HG03575 (cell line): ENCODE measurements at regions not wholly inside any gene's neighbourhood (a gene's known extent, or its start where the extent isn't known, plus 50 kb on each side); places are given as distances from the start of the nearest gene placed in this dataset.
"Not testable (repeated sequence)": the region's sequence is repeated elsewhere in the genome, so short reads cannot be mapped to it uniquely, and the experiment has no call there.

Experiments
- ATAC-seq: cut with Tn5 transposase; IDR thresholded peaks from one replicate; pipeline ENCODE4 v1.9.1; 2021; ENCODE audit not compliant: unreplicated experiment, insufficient number of reproducible peaks, low FRiP score; ENCODE audit errors: extremely low read depth

DNA sequence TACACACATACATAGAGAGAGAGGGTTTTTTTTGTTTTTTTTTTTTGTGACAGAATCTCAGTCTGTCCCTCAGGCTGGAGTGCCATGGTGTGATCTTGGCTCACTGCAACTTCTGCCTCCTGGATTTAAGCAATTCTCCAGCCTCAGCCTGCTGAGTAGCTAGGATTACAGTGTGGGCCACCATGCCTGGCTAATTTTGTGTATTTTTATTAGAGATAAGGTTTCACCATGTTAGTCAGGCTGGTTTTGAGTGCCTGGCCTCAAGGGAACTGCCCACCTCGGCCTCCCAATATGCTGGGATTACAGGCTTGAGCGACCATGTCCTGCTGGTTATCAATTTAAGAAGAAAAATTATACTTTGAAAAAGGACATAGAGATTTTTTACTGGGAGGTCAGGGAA lies 710.6 kb downstream of the SLC6A15 start:
- no peak for ATAC-seq

DNA sequence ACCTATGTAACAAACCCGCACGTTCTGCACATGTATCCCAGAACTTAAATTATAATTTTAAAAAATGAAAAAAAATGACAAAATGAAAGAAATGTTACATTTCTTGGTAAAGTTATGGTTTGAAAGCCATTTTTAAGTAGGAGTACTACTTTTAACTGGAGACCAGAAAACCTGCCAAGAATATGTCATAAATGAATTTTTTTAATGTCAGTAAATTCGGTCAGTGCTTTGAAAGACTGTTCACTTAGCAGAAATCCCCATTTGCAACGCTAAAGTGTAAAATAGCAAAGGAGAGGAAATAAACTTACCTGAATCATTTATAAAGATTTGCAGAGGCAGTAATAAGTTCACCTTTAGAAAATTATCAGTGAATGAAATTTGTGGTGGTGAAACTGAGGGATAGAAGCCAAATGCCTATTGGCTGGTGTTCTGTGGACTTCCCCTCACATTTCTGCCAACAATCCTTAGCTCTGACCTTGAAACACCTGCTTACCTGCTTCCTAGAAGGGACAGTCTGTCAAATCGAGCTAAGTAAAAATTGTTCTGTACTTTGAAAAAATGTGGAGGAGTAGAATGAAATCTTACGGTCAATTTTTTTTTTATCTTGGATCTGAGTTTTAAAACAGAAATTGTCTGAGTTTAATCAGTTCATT lies 714.2 kb downstream of the SLC6A15 start:
- ATAC-seq = no peak

DNA sequence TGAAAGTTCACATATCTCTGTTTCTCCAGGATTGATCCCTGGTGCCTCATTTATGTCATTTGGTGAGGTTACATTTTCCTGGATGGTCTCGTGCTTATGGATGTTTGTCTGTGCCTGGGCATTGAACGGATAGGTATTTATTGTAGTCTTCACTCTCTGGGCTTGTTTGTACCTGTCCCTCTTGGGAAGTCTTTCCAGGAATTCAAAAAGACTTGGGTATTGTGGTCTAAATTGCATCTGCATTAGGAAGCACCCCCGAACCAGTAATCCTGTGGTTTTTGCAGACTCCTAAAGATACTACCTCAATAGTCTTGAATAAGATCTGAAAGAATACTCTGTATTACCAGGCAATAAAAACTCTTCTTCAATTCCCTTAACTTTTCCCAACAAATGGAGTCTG lies 720.8 kb downstream of the SLC6A15 start:
- ATAC-seq = no peak

DNA sequence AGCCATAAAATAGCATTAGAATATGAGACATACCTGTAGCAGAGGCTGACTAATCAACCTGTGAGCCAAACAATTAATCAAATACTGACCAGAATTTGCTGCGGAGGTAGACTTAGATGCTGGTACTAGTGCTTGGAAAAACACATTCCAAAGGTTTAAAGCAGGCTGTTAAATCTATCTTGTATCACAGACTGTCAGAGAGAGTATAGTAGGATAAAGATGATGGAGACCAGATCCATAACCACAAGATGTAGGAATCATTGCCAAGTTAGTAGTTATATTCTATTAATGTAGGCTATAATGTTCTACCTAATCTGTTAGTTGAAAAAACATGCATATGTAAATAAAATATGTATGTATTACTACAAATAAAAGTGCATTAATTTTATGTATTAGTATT lies 726.2 kb downstream of the SLC6A15 start:
- no peak for ATAC-seq

DNA sequence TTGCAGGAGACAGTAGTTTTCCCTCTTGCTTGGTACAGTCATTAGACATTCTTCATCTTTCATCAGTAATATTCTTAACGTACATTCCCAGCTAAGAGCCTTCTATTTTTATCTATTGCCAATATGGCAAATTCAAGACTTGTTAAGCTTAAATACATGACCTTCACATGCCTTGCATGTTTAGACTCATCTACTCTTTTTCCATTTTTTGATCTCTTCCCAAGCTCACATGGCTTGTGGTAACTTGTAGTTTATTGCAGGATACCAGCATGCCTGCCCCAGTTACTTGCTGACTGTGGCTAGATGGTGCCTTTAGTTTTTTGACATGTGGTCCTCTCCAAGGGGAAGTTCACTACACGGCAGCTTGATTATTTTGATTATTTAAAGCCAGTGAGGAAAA lies 729.0 kb downstream of the SLC6A15 start:
- no peak for ATAC-seq

DNA sequence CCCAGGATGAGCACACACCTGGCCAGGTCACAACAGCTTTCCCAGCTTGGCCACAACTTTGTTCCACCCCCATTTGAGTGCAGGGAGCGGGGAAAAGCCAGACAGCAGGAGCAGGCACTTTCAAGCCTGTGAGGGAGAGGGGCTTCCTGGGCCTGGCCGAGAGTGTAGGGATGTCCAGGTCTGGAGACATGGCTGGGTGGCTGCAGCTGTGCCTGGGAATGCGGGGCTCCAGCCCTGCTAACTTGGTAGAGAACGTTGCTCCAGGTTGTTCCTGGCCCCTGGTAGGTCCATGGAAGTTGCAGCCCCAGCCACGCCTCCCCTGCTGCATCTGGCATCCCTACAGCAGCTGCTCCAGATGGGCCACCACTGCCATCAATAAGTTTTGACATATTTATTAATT lies 738.5 kb downstream of the SLC6A15 start:
- ATAC-seq = no peak

DNA sequence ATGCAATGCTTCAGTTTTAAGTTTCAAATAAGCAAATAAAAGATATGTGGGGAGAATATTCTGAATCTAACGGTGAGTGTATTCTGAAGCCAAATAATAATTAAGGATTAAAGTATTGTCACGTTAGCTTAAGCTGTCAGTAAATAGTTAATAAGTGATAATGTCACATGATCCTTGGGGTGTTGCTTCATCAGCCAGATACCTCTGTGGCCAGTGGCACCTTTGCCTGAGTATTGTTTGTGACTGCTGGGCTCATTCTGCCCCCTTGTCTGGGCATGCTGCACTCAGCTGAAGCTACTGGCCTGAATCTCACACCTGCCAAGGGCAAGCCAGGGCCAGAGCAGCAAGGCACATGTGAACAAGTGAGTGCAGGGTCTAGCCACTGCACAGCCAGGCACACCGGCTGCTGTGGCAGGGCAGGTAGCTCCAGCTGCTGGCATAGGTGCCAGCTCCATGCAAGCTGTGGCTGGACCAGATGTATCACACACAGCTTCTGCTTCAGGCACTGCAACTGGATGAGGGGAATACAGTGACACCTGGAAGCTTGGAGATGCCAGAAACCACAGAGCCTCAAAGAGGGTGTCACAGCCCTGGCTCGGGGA lies 739.7 kb downstream of the SLC6A15 start:
- no peak for ATAC-seq

DNA sequence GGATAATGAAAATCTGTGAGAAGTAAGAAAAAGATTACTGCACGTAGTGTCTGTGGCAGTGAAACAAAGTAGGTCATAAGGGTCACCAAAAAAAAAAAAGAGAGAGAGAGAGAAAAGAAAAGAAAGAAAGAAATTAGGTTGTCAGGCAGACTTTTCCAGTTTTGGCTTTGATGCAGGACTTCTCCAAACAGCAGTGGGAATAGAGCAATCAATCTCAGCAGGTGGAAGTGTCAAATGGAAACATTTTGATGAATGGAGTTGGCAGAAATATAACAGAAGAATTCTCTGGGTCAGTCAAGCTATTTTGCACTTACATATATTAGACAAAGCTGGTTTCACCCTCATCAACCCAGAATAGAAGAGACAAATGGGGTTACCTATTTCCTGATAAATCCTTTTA lies 745.8 kb downstream of the SLC6A15 start:
- ATAC-seq = no peak

DNA sequence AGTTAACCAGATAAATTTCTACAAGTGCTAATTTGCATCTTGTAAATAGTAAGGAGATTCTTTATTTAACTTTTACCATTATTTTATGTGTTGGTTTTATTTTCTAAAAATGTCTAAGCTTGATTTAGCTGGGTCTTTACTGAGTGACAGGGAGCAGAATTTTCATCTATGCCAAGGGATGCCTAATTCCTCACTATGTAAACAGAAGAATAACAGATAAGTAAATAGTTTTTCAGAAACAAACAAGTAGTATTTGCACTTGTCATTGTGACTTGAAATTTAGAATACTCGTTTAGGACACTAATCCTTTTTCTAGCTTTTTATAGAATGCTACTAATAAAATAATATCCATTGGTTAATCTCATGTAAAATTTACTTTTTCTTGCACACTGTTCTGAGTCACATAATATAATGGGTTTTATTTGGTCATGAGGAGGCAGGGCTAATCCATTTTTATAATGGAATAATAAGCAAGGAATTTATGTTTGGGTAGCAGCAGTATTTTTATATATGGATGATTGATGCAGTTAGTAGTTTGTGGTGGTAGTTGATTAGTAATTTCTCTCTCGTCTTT lies 746.5 kb downstream of the SLC6A15 start:
- no peak for ATAC-seq

DNA sequence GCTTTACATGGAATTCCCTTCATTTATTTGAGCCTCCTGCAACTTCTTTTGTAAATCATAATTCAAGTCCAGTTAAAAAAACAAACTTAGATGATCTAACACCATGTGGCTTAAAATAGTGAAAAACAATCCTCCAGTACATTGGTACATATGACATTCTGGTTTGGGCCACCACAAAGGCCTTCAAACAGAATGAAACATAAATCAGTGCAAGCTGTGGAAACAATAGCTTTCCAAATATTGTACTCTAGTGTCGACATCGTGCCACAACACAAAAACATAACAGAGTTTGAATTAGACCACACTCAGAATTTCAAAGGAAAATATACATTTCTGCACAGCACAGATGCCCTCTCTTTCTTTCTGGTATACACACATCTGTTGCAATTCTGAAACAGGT lies 751.3 kb downstream of the SLC6A15 start:
- ATAC-seq = no peak

DNA sequence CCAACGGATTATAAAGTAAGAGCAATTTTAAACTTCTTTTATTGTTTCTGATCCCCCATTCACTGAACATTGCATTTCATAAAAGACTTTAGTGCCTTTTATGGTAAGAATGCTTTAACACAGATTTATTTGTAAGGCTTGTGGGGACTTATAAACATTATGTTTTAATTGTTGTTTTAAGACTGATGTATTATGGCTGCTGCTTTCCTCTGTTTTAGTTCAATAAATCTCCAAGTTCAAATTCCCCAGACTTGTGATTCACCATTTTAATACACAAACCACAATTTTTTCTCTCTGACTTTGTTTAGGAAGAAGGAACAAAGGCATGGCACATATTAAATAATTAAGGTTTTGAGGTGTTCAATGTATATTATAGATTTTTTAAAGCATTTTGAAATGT lies 753.3 kb downstream of the SLC6A15 start:
- no peak for ATAC-seq

DNA sequence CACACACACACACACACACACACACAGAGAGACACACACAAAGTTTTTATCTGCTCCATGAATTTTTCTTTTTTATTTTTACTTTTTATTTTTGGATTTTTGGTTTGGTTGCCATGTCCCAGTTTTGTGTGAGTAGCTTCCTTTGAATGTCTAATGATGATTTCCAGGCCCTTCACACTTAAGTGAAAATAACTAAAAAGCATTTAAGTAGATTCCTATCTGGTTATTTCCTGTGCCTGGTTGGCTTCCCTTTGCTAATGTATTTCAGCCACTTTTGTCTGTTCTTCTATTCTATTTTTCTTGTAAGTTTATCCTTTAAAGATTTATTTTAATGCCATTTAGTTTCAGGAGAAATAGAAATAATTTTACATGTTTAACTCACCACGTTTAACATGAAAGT lies 755.4 kb downstream of the SLC6A15 start:
- no peak for ATAC-seq

DNA sequence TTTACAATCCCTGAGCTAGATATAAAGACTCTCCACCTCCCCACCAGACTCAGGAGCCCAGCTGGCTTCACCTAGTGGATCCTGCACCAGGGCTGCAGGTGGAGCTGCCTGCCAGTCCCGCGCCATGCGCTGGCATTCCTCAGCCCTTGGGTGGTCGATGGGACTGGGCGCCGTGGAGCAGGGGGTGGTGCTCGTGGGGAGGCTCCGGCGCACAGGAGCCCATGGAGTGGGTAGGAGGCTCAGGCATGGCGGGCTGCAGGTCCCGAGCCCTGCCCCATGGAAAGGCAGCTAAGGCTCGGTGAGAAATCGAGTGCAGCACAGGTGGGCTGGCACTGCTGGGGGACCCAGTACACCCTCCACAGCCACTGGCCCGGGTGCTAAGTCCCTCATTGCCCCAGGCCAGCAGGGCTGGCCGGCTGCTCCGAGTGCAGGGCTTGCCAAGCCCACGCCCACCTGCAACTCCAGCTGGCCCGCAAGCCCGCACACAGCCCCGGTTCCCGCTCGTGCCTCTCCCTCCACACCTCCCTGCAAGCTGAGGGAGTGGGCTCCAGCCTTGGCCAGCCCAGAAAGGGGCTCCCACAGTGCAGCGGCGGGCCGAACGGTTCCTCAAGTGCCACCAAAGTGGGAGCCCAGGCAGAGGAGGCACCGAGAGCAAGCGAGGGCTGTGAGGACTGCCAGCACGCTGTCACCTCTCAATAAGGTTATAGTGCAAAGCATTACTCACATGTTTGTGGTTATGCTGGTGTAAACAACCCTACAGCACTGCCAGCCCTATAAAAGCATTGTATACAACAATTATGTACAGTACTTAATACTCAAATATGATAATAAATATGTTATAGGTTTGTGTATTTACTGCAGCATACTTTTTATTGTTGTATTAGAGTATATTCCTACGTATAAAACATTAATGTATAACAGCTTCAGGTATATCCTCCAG lies 757.3 kb downstream of the SLC6A15 start:
- ATAC-seq = not testable (repeated sequence)

DNA sequence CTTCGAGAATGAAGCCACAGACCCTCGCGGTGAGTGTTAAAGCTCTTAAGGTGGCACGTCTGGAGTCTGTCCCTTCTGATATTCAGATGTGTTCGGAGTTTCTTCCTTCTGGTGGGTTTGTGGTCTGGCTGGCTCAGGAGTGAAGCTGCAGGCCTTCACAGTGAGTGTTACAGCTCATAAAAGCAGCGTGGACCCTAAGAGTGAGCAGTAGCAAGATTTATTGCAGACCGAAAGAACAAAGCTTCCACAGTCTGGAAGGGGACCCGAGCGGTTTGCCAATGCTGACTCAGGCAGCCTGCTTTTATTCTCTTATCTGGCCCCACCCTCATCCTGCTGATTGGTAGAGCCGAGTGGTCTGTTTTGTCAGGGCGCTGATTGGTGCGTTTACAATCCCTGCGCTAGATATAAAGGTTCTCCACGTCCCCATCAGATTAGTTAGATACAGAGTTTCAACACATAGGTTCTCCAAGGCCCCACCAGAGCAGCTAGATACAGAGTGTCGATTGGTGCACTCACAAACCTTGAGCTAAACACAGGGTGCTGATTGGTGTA lies 758.1 kb downstream of the SLC6A15 start:
- ATAC-seq = not testable (repeated sequence)

DNA sequence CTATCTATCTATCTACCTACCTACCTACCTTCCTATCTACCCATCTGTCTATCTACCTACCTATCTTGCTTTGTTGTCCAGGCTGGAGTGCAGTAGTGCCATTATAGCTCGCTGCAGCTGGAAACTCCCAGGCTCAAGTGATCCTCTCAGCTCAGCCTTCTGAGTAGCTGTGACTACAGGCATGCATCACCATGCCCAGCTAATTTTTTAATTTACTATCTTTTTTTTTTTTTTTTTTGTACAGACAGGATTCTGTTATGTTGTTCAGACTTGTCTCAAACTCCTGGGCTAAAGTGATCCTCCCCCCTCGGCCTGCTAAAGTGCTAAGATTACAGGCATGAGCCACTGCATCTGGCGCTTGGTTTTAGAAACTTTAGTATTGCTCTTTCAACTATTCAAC lies 762.4 kb downstream of the SLC6A15 start:
- ATAC-seq = no peak

DNA sequence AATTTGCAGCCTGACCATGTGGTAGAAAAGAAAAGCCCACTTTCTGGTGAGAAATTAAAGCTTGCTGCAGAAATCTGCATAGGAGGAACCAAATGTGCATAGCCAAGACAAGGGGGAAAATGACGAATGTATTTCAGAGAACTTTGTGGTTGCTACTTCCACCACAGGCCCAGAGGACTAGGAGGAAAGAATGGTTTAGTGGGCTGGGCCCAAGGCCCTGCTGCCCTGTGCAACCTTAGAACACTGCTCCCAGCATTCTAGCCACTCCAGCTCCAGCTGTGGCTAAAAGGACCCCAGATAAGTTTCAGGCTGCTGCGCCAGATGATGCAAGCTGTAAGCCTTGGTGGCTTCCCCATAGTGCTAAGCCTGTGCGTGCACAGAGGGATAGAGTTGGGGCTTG lies 764.3 kb downstream of the SLC6A15 start:
- ATAC-seq = no peak

DNA sequence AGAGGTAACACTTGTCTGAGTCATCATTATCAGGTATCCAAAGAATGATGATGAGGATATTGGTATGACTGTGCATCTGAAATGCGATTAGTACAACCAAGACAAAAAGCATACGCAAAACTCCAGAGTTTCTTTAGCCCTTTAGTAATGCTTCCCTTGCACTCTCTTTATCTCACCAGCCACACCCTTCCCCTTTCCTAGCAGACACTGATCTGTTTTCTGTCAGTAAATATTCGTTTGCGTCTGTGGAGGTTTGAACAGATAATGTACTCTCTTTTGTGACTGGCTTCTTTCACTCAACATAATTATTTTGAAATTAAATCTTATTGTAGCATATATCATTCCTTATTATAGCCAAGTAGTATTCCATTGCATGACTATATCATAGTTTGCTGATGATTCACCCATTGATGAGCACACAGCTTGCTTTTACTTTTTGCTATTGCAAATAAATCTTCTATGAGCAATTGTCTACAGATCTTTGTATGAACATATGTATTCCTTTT lies 775.7 kb downstream of the SLC6A15 start:
- no peak for ATAC-seq

DNA sequence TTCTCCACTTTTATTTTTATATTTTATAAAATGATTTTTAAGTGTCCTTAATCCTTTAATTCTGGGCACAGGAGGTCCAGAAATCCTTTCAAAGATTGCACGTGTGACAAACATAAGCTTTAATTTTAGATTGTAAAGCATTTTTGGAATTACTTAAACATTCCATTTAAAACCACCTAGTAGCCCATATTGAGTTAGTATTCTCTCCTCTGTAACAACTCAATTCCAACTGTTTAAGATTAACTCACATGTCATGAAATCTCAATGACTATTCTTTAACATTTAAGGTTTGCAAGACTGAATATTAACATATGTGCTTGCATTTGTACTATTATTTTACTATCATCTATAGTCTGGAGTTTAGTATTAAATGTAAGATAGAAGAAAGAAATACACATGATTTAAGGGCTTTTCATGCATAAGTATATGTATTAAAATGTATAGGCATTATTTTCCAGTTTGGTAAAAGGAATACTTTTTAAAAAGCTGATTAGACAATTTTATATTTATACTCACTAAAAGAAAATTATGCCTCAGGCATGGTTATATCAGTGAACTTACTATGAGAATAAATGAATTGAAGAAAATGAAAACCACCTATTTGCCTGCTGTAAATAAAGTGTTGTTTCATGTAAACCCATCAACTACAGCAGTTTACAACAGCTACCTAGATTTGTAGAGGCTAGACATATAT lies 776.9 kb downstream of the SLC6A15 start:
- ATAC-seq = no peak
